BE2C (cell line): ENCODE measurements at regions not wholly inside any gene's neighbourhood (a gene's known extent, or its start where the extent isn't known, plus 50 kb on each side); places are given as distances from the start of the nearest gene placed in this dataset.
"Not testable (repeated sequence)": the region's sequence is repeated elsewhere in the genome, so short reads cannot be mapped to it uniquely, and the experiment has no call there.

ENCODE experiments used
- DNase-seq: peaks from one replicate; pipeline ENCODE4 v3.0.0-alpha.2; 2020
- H3K27me3 ChIP-seq: fragments of 250-450 bp; sonication (Bioruptor Pico); 2 replicates; pipeline ENCODE4 v1.5.1; 2020; ENCODE audit warnings: mild to moderate bottlenecking
- H3K36me3 ChIP-seq: fragments of 250-450 bp; sonication (Bioruptor Pico); 2 replicates; pipeline ENCODE4 v1.5.1; 2020; ENCODE audit warnings: mild to moderate bottlenecking
- H3K4me1 ChIP-seq: fragments of 250-450 bp; sonication (Bioruptor Pico); 2 replicates; pipeline ENCODE4 v1.5.1; 2020
- H3K4me3 ChIP-seq: 2 replicates; pipeline ENCODE4 v1.5.1; 2011; ENCODE audit warnings: low read depth, low read length
- H3K9me3 ChIP-seq: fragments of 250-450 bp; sonication (Bioruptor Pico); 2 replicates; pipeline ENCODE4 v1.5.1; 2020
- TF ChIP-seq, protein P1 (sequence below): IDR thresholded peaks from 2 replicates; pipeline ENCODE4 v1.5.1; 2012; ENCODE audit warnings: mild to moderate bottlenecking, low read depth, low read length

DNA sequence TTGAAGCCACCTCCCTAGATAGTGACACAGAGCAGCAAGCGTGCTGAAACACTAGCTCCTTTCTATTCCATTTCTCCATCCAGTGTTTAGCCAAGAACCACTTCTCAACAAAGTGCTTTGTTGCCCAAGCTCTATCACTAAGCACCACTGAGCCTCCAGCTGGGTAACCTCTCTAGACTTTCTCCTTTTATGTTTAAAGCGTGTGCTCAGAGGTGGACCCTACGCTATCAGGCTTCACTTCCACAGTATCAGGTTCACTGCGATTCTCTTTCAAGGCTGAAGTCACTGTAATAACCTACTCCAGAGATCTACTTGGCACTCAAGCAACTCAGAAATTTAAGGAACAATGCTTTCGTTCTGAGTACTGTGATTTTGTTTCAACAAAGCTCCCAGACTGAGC, 197.9 kb downstream of the LNPK start:
- H3K9me3 ChIP-seq, result no peaks in the 10 kb centered on the region
- no peak overlapping the region for H3K4me3 ChIP-seq
- no peaks in the 10 kb centered on the region for H3K27me3 ChIP-seq
- TF ChIP-seq, protein P1, sequence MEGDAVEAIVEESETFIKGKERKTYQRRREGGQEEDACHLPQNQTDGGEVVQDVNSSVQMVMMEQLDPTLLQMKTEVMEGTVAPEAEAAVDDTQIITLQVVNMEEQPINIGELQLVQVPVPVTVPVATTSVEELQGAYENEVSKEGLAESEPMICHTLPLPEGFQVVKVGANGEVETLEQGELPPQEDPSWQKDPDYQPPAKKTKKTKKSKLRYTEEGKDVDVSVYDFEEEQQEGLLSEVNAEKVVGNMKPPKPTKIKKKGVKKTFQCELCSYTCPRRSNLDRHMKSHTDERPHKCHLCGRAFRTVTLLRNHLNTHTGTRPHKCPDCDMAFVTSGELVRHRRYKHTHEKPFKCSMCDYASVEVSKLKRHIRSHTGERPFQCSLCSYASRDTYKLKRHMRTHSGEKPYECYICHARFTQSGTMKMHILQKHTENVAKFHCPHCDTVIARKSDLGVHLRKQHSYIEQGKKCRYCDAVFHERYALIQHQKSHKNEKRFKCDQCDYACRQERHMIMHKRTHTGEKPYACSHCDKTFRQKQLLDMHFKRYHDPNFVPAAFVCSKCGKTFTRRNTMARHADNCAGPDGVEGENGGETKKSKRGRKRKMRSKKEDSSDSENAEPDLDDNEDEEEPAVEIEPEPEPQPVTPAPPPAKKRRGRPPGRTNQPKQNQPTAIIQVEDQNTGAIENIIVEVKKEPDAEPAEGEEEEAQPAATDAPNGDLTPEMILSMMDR, result no peak
- no peaks in the 10 kb centered on the region for H3K36me3 ChIP-seq
- peaks cover 14% of the 10 kb centered on the region for H3K4me1 ChIP-seq
- DNase-seq, result no peak

DNA sequence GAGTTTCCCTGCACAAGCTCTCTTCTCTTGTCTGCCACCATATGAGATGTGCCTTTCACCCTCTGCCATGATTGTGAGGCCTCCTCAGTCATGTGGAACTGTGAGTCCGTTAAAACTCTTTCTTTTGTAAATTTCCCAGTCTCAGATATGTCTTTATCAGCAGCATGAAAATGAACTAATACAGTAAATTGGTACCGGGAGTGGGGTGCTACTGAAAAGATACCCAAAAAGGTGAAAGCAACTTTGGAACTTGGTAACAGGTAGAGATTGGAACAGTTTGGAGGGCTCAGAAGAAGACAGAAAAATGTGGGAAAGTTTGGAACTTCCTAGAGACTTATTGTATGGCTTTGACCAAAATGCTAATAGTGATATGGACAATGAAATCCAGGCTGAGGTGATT, 205.6 kb downstream of the LNPK start:
- not testable (repeated sequence) for H3K4me3 ChIP-seq, H3K4me1 ChIP-seq, H3K9me3 ChIP-seq, DNase-seq, H3K36me3 ChIP-seq, H3K27me3 ChIP-seq

DNA sequence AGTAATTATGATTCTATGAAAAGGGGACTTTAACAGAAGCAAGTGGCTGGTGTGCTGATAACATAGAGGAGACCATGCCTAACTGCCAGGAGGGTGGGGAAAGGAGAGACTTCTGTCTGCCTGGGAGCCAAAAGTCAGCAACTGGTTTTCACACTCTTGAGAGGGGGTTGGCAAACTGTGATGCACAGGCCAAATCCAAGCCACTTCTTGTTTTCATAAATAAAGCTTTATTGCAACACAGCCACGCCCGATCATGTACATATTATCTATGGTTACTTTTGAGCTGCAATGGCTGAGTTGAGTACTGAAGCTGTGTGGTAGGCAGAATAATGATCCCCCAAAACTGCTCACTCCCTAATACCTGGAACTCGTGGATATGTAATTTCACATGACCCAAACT, 208.4 kb downstream of the LNPK start:
- no peaks in the 10 kb centered on the region for H3K9me3 ChIP-seq
- H3K27me3 ChIP-seq, result no peaks in the 10 kb centered on the region
- DNase-seq, result no peak
- TF ChIP-seq, protein P1, result no peak
- no peak overlapping the region for H3K4me3 ChIP-seq
- H3K36me3 ChIP-seq, result no peaks in the 10 kb centered on the region
- H3K4me1 ChIP-seq, result no peaks in the 10 kb centered on the region

DNA sequence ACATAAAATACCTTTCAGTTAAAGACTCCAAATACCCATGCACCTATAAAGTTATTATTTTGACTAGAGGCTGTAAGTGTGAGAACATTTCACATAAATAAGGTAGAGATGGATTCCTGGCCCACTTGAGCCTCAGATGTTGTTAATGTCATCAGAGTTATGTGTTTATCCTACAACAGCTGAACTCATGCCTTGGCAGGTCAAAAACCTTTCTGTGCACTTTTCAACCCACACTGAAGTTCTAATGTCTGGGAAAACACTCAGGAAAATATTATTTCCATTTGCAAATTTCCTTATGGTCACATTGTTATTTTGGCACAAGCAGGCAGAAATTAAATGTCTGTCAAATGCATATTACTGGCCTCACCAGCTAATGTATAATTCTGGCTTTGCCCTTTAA, 209.2 kb downstream of the LNPK start:
- no peaks in the 10 kb centered on the region for H3K9me3 ChIP-seq
- no peak for DNase-seq
- no peaks in the 10 kb centered on the region for H3K4me1 ChIP-seq
- TF ChIP-seq, protein P1, result no peak
- H3K27me3 ChIP-seq, result no peaks in the 10 kb centered on the region
- no peaks in the 10 kb centered on the region for H3K36me3 ChIP-seq
- H3K4me3 ChIP-seq, result no peak overlapping the region

DNA sequence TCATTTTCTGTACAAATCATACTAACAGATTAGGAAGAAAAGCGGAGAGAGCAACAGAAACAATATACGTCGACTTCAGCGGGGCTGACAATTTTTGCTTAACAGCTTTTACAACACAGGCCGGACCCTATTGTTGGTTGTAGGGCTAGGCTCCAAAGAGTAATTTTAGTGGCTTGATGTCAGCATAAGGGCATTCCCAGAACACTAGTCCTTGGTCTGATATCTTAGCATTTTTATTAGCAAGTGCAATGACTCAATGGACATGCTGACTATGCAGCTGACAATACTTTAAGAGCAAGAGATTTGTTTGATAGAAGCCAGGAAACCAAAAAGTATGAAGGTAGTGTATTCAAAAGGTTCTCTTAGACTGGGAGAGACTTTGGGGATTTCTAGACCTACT, 209.9 kb downstream of the LNPK start:
- no peaks in the 10 kb centered on the region for H3K9me3 ChIP-seq
- H3K4me1 ChIP-seq, result no peaks in the 10 kb centered on the region
- TF ChIP-seq, protein P1, result no peak
- H3K36me3 ChIP-seq, result no peaks in the 10 kb centered on the region
- H3K4me3 ChIP-seq, result no peak overlapping the region
- no peaks in the 10 kb centered on the region for H3K27me3 ChIP-seq
- DNase-seq, result no peak

DNA sequence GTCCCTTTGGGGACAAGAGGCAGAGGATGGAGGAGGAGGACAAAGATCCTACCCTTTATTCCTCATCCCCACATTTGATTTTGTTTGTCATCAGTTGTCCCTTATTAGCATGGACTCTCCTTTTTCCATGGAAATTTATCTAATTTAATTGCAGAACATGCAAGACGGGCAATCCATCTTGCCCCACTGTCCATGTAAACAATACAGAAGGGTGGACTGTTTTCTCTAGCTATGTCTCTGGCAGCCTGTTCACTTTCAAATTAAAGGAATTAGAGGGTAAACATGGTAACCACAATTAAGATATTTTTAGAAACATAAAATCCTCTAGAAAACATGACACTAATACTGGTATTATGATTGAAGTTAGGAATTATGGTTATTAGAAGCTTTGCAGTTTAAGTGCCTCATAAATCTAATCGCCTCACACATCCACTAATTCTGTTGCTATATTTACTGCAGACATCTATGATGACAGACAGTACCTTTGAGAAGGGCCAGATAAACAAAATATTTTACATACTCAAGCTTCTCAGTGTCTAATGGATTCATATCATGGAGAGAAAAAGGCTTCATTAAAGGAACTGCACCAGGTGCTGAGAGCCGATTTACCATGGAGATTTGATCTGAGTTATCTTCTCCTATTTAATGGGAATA, 215.5 kb downstream of the LNPK start:
- no peaks in the 10 kb centered on the region for H3K9me3 ChIP-seq
- no peaks in the 10 kb centered on the region for H3K36me3 ChIP-seq
- TF ChIP-seq, protein P1, result no peak
- no peak for DNase-seq
- H3K4me1 ChIP-seq, result no peaks in the 10 kb centered on the region
- H3K4me3 ChIP-seq, result no peak overlapping the region
- no peaks in the 10 kb centered on the region for H3K27me3 ChIP-seq

DNA sequence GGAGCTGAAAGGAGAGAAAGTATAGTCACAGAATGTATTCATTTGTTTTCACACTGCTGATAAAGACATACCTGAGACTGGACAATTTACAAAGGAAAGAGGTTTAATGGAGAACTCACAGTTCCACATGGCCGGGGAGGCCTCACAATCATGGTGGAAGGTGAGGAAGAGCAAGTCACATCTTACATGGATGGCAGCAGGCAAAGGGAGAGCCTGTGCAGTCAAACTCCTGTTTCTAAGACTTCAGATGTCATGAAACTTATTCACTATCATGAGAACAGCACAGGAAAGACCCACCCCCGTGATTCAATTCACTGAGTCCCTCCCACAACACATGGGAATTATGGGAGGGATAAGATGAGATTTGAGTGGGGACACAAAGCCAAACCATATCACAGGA, 224.7 kb downstream of the LNPK start:
- not testable (repeated sequence) for H3K4me3 ChIP-seq, H3K36me3 ChIP-seq, H3K27me3 ChIP-seq, H3K4me1 ChIP-seq, H3K9me3 ChIP-seq, DNase-seq
